Activated CD8-positive, alpha-beta memory T cell treated with anti-CD3 and anti-CD28 coated beads for 4 hours (primary cell): ENCODE measurements at regions not wholly inside any gene's neighbourhood (a gene's known extent, or its start where the extent isn't known, plus 50 kb on each side); places are given as distances from the start of the nearest gene placed in this dataset.

Experiments
- DNase-seq, 2 donors: peaks; one replicate each; pipeline ENCODE4 v3.0.0-alpha.2; 2020; ENCODE audit warnings: low read depth in 2 of 2

DNA sequence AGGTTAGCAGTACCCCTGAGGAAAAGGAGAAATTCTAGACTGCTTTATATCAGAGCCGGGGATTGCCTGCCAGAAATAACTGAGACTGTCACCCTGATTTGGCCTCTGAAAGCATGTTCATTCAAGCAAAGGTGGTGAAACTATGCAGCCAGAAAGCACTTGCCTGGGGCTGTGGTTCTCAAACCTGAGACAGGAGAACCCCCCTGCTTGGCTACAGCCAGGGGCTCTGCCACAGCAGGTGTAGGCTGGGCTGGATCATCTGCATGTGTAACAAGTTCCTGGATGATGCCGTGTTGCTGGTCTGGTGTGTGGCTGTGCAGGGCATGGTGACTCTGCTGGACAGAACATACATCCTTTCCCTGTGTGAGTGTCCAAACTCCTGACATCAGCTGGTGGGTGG, 157.8 kb downstream of the NXNL2 start:
- no peak for DNase-seq

DNA sequence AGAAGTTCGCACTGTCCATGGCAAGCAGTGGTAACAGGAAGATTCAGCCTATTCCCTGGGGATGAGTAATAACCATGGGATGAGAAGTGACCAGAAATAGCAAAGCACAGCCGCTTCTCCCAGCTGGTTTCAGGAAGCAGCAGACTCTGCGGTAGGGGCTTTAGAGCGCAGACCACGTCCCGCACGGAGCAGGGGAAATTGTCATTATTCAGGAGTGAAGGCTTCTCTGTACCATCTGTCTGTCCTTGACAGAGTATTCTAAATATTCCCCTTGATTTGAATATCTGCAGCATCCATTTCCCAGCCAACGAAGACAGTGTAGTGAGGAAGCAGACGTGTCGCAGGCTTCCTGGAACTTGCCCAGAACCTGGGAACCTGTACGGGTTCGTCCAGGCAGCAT, 159.6 kb downstream of the NXNL2 start:
- no peak for DNase-seq

DNA sequence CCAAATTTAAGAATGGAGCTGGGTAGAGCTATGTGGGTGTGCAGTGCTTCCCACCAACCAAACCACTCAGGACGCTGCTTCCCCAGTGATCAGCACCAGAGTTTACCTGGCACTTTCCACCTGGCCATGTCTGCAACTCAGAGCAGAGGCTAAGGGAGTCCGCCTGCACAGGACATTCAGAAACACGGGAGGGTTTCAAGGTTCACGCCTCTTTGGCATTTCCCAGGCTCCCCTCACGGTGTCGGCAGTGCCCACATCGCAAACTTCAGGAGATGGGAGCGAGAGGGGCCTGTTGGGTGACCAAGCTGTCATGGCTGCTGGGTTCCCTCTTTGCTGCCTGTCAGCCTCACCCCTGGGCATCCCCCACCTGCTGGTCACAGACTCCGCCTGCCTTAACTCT, 161.5 kb downstream of the NXNL2 start:
- no peak for DNase-seq

DNA sequence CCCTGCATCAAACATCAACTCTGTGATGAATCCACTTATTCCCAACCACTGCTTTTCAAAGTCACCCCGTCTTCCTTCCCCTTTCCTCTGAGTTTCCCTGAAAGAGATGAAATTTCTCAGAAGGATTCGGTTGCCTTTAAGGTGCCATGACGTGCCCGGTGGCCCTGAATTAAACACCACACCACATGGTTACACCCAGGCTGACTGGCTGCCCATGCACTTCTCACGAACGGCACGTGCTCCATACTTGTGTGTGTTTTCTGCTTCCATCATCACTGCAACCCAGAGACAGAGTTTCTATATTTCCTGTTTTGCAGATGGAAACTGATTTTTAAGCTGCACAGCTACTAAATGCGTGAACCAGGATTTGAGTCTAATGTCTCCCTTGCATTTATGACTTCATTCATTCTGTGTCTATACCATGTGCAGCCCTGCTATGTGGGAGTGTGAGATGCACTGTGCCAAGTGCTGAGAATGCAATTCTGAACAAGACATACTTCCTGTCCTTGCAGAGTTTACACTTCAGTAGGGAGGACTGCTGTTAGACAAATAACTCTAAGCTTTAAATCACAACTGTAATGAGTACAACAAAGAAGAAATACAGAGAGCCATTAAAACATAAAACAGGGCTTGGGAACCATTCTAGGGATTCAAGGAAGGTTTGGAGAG, 162.9 kb downstream of the NXNL2 start:
- DNase-seq: no peak

DNA sequence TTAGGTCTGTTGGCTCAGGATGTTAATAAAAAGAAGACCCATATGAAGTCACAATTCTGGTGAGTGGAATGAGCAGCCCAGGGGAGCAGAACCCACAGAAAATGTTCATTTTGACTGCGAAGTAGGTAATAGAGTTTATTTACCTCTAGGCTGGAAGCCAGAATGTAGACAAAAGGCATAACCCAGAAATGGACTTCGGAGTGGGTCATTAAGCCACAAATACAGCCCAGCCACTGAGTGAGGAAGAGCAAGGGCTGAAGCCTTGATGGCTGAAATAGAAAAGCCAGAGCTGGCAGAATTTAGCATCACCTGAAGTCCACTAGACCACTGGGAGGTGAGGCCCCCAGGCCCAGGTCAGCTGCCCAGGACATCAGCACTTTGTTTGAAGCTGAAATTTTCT, 168.0 kb downstream of the NXNL2 start:
- DNase-seq: no peak

DNA sequence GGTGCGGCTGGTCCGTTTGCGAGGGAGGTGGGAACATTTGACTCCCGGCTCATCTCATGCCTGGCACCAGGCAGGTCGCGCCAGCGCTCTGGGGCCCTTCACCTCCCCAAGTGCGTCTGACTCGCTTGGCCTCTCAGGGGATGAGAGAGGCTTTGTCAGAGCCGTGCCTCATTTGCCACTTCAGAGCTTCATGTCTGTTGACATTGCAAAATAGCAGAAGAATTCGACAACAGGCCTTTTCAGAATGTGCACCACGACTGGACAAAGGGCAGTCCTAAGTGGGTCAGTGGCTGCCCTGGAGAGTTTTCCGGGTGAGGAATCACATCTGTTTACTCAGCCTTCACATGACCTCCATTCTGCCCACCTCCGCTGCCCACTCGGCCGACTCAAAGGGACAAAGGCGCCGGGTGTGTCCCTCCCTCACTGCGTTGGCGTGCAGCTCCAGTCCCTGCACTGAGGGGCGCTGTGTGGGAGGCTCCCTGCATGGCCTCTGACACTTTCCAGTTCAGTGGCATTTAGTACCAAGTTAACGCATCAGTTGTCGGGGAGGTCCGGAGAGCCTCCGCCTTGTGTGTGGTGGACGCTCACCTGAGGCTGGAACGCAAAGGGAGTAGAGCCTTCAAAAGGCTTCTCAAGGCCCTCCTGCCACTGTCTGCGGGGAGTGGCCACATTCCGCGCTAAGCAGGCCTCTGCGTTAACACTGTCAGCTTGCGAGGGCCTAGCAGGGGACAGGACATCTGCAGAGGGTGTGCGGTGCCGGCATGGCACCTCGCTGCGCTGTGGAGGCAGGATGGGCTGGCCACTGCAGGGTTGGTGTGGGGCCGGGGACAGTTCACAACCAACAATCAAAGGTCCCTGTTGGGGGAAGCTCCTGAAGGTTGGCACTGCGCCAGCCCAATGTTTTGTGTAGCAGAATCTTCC, 171.5 kb downstream of the NXNL2 start:
- no peak for DNase-seq

DNA sequence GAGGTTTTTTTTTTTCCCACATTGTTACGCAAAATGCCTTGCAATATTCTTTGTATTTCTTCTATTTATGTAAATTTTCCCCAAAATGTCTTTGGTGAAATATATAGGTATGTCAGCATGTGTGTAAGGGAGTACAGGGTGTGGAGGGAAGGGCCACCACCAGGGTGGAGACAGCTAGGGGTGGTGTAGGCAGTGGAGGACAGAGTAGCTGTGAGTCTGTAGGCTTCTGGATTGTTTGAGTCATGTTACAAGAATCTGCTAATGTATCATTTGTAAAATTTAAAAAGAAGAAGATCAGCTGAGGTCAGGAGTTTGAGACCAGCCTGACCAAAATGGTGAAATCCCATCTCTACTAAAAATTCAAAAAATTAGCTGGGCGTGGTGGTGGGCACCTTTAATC, 175.5 kb downstream of the NXNL2 start:
- DNase-seq: no peak

DNA sequence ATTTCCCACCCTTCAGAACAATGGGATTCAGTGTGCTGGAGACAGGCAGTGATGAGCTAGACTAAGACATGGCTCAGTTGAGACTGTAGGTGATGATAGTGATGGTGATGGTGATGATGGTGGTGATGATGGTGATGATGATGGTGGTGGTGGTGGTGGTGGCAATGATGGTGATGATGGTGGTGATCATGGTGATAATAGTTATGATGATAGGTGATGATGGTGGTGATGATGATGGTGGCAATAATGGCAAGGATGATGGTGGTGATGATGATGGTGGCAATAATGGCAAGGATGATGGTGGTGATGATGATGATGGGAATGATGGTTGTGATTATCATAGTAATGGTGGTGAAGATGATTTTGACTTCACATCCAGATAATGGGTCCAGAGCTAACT, 176.7 kb downstream of the NXNL2 start:
- DNase-seq: no peak

DNA sequence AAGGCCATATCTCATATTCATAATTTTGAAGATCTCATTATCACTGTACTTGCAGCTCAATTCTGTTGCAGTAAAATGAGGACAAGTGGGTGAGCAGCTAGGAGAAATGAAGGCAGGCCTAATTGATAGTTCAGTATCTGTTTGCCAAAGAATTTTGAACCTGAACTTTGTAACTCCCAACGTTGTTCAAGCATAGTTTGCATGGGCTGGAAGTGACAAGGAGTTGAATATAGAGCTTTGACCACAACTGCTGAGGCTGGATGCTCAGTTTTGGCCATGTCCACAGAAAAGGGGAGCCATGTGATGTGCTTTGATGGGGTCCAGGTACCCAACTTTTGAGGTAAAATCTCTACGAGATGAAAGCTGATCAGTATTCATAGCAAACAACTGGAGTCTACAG, 177.5 kb downstream of the NXNL2 start:
- no peak for DNase-seq

DNA sequence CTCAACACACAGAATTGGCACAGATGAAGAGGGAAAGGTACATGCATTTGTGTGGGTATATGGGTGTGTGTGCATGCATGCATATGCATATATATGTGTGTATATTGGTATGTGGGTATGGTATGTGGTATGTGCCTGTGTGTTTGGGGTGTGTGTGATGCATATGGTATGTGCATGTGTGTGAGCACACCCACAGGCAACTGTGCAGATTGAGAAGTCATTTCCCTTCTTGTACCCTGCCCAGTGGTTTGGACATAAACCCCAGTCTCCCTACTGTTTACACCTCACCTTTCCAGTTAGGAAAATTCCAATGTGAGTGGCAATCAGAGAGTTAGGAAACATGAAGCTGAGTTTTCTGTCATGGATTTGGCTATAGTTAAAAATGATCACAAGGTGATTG, 178.0 kb downstream of the NXNL2 start:
- no peak for DNase-seq

DNA sequence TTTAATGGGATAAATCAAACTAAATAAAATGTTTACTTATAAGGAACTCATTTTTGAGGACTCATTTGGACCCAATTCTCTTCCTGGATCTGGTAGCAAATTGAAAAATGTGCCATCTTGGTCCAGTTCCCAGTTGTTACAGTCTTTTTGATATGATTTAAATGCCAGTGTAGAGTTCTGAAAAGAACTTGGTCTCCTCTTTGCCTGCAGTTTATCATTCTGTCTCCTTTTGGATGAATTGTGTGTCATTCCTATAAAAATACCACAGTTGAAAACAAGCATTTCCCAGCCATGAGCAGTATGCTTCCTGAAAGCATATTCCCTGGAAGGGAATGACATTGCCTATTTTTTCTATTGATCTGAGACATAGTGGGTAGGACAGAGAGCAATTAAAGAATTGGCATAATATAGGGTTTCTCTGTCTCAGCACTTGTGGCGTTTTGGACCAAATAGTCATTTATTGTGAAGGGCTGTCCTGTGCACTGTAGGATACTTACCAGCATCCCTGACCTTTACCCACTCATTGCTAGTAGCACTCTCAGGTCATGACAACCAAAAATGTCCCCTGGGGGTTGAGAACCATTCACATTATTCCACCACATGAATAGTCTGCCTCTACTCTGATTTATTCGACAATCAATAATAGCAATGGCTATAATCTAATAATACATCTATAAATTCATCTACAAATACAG, 181.8 kb downstream of the NXNL2 start:
- no peak for DNase-seq

DNA sequence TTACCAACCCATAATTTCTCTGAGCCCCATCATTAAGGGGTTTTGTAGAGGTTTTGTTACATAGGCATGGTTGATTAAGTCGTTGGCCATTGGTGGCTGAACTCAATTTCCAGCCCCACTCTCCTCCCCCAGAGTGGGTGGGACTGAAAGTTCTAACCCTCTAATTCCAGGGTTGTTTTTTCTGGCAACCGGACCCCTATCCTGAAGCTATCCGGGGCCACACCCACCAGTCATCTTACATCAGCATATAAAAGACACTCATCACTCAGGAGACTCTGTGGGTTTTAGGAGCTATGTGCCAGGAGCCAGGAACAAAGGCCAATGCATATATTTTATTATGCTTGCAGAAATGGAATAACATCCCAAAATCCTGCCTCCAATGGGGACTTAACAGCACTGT, 186.0 kb downstream of the NXNL2 start:
- DNase-seq: no peak

DNA sequence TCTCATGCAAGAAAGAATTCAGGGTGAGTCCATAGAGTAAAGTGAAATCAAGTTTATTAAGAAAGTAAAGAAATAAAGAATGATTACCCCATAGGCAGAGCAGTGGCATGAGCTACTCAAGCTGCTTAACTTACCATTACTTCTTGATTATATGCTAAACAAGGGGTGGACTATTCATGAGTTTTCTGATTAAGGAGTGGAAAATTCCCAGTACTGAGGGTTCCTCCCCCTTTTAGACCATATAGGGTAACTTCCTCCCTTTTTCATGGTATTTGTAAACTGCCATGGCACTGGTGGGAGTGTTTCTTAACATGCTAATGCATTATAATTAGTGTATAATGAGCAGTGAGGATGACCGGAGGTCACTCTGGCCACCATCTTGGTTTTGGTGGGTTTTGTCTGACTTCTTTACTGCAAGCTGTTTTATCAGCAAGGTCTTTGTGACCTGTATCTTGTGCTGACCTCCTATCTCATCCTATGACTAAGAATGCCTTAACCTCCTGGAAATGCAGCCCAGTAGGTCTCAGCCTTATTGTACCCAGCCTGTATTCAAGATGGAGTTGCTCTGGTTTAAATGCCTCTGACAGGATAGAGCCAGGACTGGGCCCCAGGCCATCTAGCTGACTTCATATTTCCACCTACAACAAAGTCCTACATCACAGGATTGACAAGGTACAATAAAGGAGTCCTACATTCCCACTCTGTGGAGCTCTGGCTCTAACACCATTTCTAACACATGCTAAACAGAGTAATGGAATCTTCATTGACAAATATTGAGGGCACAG, 186.7 kb downstream of the NXNL2 start:
- DNase-seq: no peak

DNA sequence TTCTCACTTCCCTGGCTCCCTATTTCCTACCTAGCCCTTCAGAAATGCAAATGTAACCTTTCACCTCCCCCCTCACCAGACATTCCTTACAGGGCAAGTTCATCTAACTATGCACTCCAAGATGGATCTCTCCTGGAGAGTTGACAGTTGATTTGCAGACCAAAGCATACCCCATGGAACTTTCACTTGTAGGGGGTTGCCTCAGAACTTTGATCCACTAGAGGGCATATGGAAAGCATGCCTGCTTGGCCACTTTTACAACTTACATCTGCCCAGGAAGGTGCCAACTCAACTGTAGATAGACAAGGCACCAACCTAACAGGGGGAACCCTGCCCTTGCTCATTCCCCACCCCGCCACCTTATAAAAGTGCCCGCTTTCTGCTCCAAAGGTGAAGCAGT, 187.8 kb downstream of the NXNL2 start:
- no peak for DNase-seq

DNA sequence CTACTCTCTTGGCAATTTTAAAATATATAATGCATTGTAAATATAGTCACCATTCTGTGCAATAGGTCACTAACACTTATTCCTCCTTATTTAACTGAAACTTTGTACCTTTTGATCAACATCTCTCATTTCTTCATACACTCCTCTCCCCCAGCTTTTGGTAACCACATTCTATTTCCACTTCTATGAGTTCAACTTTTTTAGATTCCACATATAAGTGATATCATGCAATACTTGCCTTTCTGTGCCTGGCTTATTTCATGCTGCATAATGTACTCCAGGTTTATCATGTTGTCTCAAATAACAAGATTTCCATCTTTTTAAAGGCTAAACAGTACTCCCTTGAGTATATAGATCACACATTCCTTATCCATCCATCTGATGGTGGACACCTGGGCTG, 188.8 kb downstream of the NXNL2 start:
- no peak for DNase-seq

DNA sequence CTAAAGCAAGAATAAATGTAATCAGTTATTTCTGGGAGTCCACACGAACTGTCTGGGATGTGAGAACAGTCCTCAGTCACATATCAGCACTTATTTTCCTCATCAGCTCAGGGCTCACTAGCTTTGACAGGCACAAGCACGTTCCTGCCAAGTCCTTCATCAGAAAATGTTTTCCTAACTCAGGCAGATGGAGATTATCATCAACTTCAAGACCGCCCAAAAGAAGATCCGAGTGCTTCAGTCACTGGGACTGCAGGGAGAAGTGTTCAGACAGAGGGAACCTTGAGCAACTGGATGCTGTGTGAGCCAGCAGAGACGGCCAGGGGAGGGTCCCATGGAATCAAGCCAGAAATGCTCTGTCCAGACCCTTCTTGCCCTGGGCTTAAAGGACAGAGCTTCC, 189.4 kb downstream of the NXNL2 start:
- DNase-seq: no peak

DNA sequence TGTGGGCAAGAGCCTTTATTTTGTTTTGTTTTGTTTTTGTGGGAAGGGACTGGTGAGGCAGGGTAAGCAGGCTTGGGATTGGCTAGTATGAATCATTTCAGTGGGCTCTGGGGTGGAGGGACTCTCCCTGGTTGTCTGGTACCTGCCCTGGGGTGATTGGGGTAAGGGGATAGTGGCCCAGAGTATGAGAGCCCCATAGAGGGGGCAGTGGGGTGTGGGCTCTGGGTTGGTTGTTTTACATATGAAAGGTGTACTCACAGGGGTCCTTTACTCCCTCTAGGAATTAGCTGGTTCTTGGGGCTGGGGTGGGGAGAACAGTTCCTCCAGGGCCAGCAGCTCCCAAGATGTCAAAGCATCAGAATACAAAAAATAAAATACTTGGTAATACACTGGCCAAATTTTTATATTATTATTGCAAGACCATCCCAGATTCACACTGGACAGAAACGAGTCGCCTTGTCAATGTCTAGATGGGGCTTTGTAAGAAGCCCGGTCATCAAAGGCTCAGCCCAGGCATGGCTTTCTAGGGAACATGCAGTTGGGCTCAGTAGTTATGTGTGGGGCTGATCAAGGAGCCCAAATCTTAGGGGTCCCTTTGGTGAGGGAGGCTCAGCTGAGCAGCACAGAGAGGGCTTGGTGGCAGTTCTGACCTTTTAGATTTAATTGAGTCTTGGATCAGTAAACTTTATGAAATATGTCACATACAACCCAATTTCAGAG, 190.5 kb downstream of the NXNL2 start:
- DNase-seq: no peak

DNA sequence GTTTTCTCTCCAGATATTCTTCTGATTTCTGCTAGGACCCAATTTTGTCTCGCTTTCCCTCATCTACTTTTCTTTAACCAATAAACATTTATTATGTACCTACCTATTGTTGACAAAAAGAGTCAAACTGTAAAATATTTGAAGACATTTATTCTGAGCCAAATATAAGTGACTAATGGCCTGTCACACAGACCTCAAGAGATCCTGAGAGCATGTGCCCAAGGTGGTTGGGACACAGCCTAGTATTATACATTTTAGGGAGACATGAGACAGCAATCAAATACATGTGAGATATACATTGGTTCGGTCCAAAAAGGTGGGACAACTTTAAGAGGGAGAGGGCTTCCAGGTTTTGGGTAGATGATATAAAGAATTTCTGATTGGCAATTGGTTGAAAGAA, 191.8 kb downstream of the NXNL2 start:
- DNase-seq: no peak

DNA sequence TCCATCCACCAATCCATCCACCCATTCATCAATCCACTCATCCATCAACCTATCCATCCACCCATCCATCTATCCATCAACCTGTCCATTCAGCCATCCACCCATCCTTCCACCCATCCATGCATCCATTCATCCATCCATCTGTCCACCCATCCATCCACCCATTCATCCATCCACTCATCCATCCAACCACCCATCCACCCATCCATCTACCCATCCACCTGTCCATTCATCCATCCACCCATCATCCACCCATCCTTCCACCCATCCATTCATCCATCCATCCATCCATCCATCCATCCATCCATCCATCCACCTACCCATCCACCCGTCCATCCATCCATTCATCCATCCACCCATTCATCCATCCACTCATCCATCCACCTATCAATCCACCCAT, 195.8 kb downstream of the NXNL2 start:
- DNase-seq: no peak

DNA sequence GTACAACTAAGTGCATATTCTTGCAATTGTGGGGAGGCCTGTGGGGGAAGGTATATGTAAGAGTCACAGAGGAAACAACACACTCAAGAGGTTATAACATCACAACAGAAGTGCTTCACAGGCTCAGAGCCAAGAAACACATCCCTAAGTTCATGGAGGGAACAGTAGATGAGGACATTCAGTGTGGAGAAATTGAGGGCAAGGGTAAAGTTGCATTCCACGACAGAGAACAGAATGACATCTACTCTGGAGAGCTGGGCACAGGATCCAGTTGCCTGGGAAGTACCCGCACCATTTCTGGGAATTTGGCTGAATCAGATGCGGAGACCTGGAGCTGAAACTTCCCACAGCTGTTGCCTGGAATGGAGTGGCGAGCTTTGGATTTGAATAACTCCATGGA, 197.2 kb downstream of the NXNL2 start:
- DNase-seq: no peak

DNA sequence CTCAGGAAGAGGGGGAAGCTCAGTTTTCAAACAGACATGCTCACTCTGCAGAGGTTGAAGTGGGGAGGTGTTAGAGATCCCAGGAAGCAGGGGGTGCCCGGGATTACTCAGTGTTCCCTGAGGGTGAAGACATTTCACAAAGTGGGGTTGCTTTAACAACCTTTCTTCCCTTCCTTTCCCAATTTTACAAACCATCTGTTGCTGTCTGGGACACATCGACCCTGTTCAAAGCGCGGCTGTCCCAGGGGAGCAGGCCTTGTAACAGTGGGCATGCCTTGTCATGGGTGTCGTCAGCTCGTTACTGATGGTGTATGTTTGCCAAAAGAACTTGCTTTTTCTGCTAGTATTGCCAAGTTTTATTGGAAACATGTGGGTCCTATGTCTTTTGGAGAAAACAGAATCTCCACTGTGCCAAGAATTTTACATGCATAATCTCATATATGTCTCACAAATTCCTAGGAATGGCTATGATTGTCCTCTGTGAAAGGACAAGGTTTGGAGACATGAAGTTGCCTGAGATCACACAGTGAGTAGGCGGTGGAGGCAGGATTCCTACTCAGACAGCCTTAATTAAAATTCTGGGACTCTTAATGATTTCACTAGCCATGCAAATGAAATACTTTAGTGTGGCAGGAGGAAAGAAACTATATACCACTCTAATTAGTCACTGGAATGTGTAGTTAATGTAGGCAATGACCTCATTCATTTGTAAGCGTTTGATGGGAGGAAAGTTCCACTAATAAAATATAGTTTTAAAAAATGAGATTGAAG, 198.9 kb downstream of the NXNL2 start:
- no peak for DNase-seq
